ENCODE measurements at regions not wholly inside any gene's neighbourhood (a gene's known extent, or its start where the extent isn't known, plus 50 kb on each side); places are given as distances from the start of the nearest gene placed in this dataset.
A peak's percentile ranks its signal among the peaks of the same experiment; 100 is the strongest.

DNA sequence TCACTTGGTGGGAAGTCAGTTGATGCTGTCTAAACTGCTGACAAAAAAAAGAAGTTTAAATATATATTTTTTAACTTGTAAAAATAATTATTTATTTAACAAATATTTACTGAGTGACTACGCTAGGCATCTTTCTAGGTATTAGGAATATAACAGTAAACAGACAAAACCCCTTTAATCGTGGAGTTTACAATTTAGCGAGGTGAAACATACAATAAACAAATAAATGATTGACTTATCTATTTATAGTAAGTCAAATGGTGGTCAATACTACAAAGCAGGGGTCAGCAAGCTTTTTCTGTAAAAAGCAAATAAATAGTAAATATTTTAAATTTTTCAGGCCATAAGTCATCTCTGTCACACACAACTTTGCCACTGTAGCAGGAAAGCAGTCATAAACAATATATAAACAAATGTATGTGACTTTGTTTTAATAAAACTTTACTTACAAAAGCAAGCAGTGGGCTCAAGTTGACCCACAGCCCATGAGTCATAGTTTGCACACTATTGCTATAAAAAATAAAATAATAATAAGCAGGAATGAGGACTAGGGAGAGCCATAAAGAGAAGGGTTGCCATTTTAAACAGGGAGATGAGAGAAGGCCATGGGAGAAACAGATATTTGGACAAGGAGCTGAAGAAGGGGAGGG is 263.9 kb downstream of the PLPP3 start:
- ChIA-PET POLR2A (no interaction called here), CTCF (no interaction called here)
- no peak for DNase-seq (ENCODE audit: low read depth in 1 of 2, low spot score in 1 of 2)
- ATAC-seq = no peak
- no peaks in the 10 kb centered on the region for H3K4me1 ChIP-seq
- no peak for FAIRE-seq
- no peak overlapping the region for H3K4me2 ChIP-seq
- WGBS (ENCODE audit: missing lambda C conversion rate) = 61% methylated on average over 3 of the region's 3 CpGs
- H3K27ac ChIP-seq = no peak overlapping the region
- H3K9me3 ChIP-seq = no peaks in the 10 kb centered on the region
- H3K4me3 ChIP-seq = no peak overlapping the region
- TF ChIP-seq FOSL2 (IDR thresholded peaks at IDR 0.05) (no peak), FOSL2 (CRISPR knock-in tag; IDR thresholded peaks at IDR 0.05) (0 out of 2 replicates have a peak, but pooled peaks have one; percentile 10)
- TF ChIP-seq, protein P1, sequence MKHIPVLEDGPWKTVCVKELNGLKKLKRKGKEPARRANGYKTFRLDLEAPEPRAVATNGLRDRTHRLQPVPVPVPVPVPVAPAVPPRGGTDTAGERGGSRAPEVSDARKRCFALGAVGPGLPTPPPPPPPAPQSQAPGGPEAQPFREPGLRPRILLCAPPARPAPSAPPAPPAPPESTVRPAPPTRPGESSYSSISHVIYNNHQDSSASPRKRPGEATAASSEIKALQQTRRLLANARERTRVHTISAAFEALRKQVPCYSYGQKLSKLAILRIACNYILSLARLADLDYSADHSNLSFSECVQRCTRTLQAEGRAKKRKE (CRISPR knock-in tag; IDR thresholded peaks at IDR 0.05; ENCODE audit: low read depth) = no peak

GRCh38 chr1:56313560-56313959 is 265.8 kb downstream of the PLPP3 start:
- no peak for ATAC-seq
- DNase-seq (ENCODE audit: low read depth in 1 of 2, low spot score in 1 of 2) = no peak
- 100% methylated on average over 2 of the region's 2 CpGs for WGBS (ENCODE audit: missing lambda C conversion rate)
- Histone ChIP-seq H3K4me3 (no peak overlapping the region), H3K4me1 (no peaks in the 10 kb centered on the region), H3K27ac (no peak overlapping the region), H3K4me2 (no peak overlapping the region), H3K9me3 (no peaks in the 10 kb centered on the region)
- ChIA-PET CTCF (no interaction called here), POLR2A (no interaction called here)
- TF ChIP-seq BCL3 (IDR thresholded peaks at IDR 0.05) (no peak), BHLHE40 (IDR thresholded peaks at IDR 0.05; ENCODE audit: low read depth, low read length) (no peak), FOXS1 (CRISPR knock-in tag; IDR thresholded peaks at IDR 0.05) (no peak), USF2 (IDR thresholded peaks at IDR 0.05) (no peak), RCOR1 (IDR thresholded peaks at IDR 0.05; ENCODE audit: low read depth, low read length) (no peak), PBX3 (IDR thresholded peaks at IDR 0.05) (no peak), RNF2 (IDR thresholded peaks at IDR 0.05; ENCODE audit: borderline replicate concordance, low read depth) (no peak), HOXB13 (CRISPR knock-in tag; IDR thresholded peaks at IDR 0.05; ENCODE audit: low read depth) (no peak), ZSCAN20 (CRISPR knock-in tag; IDR thresholded peaks at IDR 0.05) (no peak)
- TF ChIP-seq, protein P2, sequence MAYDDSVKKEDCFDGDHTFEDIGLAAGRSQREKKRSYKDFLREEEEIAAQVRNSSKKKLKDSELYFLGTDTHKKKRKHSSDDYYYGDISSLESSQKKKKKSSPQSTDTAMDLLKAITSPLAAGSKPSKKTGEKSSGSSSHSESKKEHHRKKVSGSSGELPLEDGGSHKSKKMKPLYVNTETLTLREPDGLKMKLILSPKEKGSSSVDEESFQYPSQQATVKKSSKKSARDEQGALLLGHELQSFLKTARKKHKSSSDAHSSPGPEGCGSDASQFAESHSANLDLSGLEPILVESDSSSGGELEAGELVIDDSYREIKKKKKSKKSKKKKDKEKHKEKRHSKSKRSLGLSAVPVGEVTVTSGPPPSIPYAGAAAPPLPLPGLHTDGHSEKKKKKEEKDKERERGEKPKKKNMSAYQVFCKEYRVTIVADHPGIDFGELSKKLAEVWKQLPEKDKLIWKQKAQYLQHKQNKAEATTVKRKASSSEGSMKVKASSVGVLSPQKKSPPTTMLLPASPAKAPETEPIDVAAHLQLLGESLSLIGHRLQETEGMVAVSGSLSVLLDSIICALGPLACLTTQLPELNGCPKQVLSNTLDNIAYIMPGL (CRISPR knock-in tag; IDR thresholded peaks at IDR 0.05; ENCODE audit: borderline replicate concordance) = no peak
- FAIRE-seq = no peak

DNA sequence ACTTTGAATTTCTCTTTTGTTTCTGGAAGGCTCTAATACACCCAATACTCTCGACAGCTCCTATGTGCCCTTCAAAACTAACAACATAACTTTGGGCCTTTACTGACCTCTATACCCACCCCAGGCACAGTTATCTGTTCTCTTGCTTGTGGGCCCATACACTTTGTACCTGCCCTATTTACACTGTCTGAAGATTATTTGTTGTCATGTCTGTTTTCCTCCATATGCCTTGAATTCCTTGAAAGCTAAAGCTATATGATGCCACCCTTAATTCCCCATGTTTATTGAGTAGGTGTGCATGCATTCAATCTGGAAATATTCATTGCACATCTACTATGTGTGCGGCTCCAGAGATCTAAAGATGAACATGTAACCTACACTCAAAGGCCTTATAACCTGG is 267.6 kb downstream of the PLPP3 start:
- no peak for TF ChIP-seq JUNB (IDR thresholded peaks at IDR 0.05)
- no peak for TF ChIP-seq MAX (IDR thresholded peaks at IDR 0.05)
- TF ChIP-seq HOXB5 (CRISPR knock-in tag; IDR thresholded peaks at IDR 0.05) = no peak
- TF ChIP-seq ZFP36 (IDR thresholded peaks at IDR 0.05; ENCODE audit: borderline replicate concordance, partially characterized antibody) = no peak
- no peak for TF ChIP-seq POLR2AphosphoS2 (conservative IDR thresholded peaks at IDR 0.05; ENCODE audit: low read length)
- TF ChIP-seq BCL3 (IDR thresholded peaks at IDR 0.05) = no peak
- ATAC-seq (no peak), FAIRE-seq (no peak), DNase-seq (ENCODE audit: low read depth in 1 of 2, low spot score in 1 of 2) (no peak)
- POLR2A ChIA-PET = no interaction called here
- Histone ChIP-seq H3K9me3 (no peaks in the 10 kb centered on the region), H3K4me2 (no peak overlapping the region), H3K4me3 (no peak overlapping the region), H3K4me1 (no peaks in the 10 kb centered on the region), H3K27ac (no peak overlapping the region)
- CTCF ChIA-PET = no interaction called here
- 85% methylated on average over 2 of the region's 2 CpGs for WGBS (ENCODE audit: missing lambda C conversion rate)
